ENCODE measurements at regions not wholly inside any gene's neighbourhood (a gene's known extent, or its start where the extent isn't known, plus 50 kb on each side); places are given as distances from the start of the nearest gene placed in this dataset.

- TF ChIP-seq CTCF (conservative IDR thresholded peaks at IDR 0.05; ENCODE audit: low read depth, low read length) (no peak), CHD1 (IDR thresholded peaks at IDR 0.05; ENCODE audit: low read depth, low read length) (no peak), MAZ (IDR thresholded peaks at IDR 0.05; ENCODE audit: borderline replicate concordance, low read depth, low read length) (no peak), MXI1 (IDR thresholded peaks at IDR 0.05; ENCODE audit: borderline replicate concordance, low read depth, low read length) (no peak), RAD21 (IDR thresholded peaks at IDR 0.05; ENCODE audit: low read length) (no peak), POLR2A (IDR thresholded peaks at IDR 0.05; ENCODE audit: low read depth, low read length) (no peak), CEBPB (IDR thresholded peaks at IDR 0.05; ENCODE audit: low read depth, low read length) (no peak), NFE2L2 (IDR thresholded peaks at IDR 0.05; ENCODE audit: low read depth, low read length) (no peak), ELK1 (IDR thresholded peaks at IDR 0.05; ENCODE audit: borderline replicate concordance, low read depth, low read length) (no peak), RFX5 (IDR thresholded peaks at IDR 0.05; ENCODE audit: low read depth, low read length) (no peak)
Observed at GRCh38 chr13:22938576-22938975, 242.2 kb upstream of the SGCG start.
